Activated T-cell treated with anti-CD3 and anti-CD28 coated beads, Interleukin-2, amount 50 U/mL, for 24 hours (primary cell): ENCODE measurements at regions not wholly inside any gene's neighbourhood (a gene's known extent, or its start where the extent isn't known, plus 50 kb on each side); places are given as distances from the start of the nearest gene placed in this dataset.

Experiments
- DNase-seq: peaks from one replicate; pipeline ENCODE4 v3.0.0-alpha.2; 2020
- H3K27ac Mint-ChIP-seq: 2 replicates; pipeline ENCODE4 v1.8.0; 2020; ENCODE audit warnings: mild to moderate bottlenecking, mixed read lengths
- H3K27me3 Mint-ChIP-seq: 2 replicates; pipeline ENCODE4 v1.8.0; 2020; ENCODE audit warnings: mixed read lengths
- H3K36me3 Mint-ChIP-seq: 2 replicates; pipeline ENCODE4 v1.8.0; 2020; ENCODE audit warnings: low read depth, mixed read lengths
- H3K4me1 Mint-ChIP-seq: 2 replicates; pipeline ENCODE4 v1.8.0; 2020; ENCODE audit warnings: low read depth, mixed read lengths
- H3K4me3 Mint-ChIP-seq: 2 replicates; pipeline ENCODE4 v1.8.0; 2020; ENCODE audit warnings: mild to moderate bottlenecking, moderate library complexity, mixed read lengths
- H3K9me3 Mint-ChIP-seq: 2 replicates; pipeline ENCODE4 v1.8.0; 2020; ENCODE audit warnings: mixed read lengths

DNA sequence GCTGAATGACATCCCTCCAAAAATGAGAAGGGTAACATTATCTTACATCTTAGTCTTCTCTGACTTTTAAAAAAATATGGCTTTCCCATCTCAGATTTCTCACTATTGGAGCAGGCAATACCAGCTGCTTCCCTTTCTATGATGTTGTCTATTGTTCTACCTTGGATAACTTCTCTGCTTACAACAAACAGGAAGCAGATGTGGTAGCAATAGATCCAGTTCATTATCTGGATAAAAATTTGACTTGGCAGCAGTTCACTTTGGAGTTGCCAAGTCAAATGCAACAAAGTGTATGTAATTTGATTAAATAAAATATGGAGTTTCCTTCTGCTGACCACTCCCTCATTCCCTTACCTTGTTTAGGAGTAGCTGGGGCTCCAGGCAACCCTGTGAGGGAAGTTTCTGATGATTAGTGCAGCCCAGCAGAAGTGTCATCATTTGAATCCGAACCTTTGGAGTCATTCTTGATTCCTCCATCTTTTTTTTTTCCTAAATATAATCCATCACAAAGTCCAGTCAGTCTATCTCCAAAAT is 72.0 kb upstream of the GPRIN3 start:
- Mint-ChIP-seq H3K27me3 (no peaks in the 10 kb centered on the region), H3K4me3 (no peak overlapping the region), H3K9me3 (peaks cover 2% of the 10 kb centered on the region), H3K27ac (no peak overlapping the region), H3K4me1 (no peaks in the 10 kb centered on the region), H3K36me3 (no peaks in the 10 kb centered on the region)
- no peak for DNase-seq

DNA sequence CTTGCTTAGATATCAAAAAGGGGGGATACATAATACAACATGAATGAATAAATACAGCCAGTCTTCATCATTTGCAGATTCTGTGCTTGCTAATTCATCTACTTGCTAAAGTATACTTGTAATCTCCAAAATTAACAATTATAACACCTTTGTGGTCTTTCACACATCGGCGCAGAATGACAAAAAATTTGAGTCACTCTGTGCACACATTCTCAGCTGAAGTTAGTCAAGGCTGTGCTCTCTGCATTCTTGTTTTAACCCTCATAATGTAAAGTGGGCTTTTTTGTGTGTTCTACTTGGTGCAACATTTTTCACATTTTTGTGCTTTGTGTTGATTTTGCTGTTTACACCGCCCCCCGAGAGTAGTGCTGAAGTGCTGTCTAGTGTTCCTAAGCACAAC is 65.8 kb upstream of the GPRIN3 start:
- peaks cover 2% of the 10 kb centered on the region for H3K9me3 Mint-ChIP-seq
- no peaks in the 10 kb centered on the region for H3K36me3 Mint-ChIP-seq
- no peaks in the 10 kb centered on the region for H3K27me3 Mint-ChIP-seq
- peaks cover 2% of the 10 kb centered on the region for H3K4me1 Mint-ChIP-seq
- no peak overlapping the region for H3K27ac Mint-ChIP-seq
- DNase-seq: no peak
- no peak overlapping the region for H3K4me3 Mint-ChIP-seq

DNA sequence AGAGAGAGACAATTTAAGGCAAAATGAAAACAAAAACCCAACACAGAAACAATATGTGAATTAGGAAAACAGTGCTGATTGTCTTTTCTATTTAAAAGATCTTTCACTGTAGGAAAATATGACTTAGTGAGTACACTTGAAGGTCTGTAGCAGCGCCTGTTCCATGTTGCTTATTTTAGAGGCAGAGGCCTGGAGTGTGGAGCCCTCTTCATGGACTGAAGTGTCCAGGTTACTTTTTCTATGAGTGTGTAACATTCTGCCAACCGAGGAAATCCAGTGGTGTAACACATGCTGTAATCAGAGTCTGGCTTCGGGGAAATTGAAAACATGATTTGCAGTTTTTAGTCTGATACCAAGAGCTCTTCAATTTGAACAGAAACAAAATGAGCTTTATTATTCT is 64.0 kb upstream of the GPRIN3 start:
- no peaks in the 10 kb centered on the region for H3K27me3 Mint-ChIP-seq
- no peak overlapping the region for H3K27ac Mint-ChIP-seq
- no peak for DNase-seq
- H3K36me3 Mint-ChIP-seq: no peaks in the 10 kb centered on the region
- H3K4me3 Mint-ChIP-seq: no peak overlapping the region
- peaks cover 7% of the 10 kb centered on the region for H3K4me1 Mint-ChIP-seq
- H3K9me3 Mint-ChIP-seq: peaks cover 3% of the 10 kb centered on the region

DNA sequence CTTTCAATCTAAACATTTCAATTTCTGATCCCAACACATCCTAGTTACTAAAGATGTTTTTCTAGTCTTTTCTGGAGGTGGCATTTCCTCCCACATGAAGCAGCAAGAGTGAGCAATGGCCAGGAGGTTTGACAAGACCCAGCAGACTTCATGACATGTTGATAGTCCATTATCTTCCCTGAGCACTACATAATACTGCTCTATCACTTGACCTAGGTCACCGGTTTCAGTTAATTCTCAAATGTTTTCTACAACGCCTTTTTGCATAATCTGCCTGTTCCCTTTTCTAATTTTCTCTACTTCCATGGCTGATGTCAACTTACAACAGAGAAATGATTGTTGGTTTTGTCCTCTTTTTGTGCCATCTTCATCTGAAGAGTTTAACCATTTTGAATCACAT is 62.0 kb upstream of the GPRIN3 start:
- no peaks in the 10 kb centered on the region for H3K27me3 Mint-ChIP-seq
- no peaks in the 10 kb centered on the region for H3K36me3 Mint-ChIP-seq
- no peak for DNase-seq
- no peak overlapping the region for H3K27ac Mint-ChIP-seq
- peaks cover 16% of the 10 kb centered on the region for H3K4me1 Mint-ChIP-seq
- H3K9me3 Mint-ChIP-seq: peaks cover 3% of the 10 kb centered on the region
- H3K4me3 Mint-ChIP-seq: no peak overlapping the region

DNA sequence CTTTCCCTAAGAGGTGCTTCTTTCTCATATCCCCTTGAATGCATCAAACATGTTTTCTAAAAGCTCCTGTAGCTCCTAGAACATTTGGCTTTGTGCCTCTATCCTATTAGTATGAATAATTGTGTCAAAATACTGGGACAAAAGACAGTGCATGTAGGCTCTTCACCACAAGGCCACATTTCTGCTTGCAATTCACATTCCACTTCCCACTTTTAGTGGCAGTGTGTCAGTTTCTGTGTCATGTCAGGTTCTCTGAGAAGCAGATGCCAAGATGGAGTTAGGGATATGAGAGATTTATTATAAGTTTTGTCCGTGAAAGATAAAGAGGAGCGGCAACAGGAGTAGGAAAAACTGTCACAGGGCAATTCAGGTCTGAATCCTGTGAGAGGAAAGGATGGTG is 61.3 kb upstream of the GPRIN3 start:
- Mint-ChIP-seq H3K36me3 (no peaks in the 10 kb centered on the region), H3K27ac (no peak overlapping the region), H3K27me3 (no peaks in the 10 kb centered on the region), H3K4me3 (no peak overlapping the region), H3K9me3 (peaks cover 3% of the 10 kb centered on the region), H3K4me1 (peaks cover 16% of the 10 kb centered on the region)
- DNase-seq: no peak

DNA sequence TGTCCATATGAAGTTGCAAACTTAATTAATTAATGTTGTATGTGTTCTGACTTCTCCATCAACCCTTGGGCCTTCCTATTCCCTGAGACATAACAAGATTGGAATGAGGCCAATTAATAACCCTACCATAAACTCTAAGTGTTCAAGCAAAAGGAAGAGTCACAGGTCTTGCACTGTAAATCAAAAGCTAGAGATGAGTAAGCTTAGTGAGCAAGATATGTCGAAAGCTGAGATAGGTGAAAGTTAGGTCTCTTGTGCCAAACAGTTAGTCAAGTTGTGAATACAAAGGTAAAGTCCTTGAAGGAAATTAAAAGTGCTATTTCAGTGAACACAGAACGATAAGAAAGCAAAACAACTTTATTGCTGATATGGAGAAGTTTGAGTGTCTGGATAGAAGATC is 58.2 kb upstream of the GPRIN3 start:
- no peak overlapping the region for H3K4me3 Mint-ChIP-seq
- DNase-seq: no peak
- H3K27ac Mint-ChIP-seq: no peak overlapping the region
- H3K4me1 Mint-ChIP-seq: peaks cover 14% of the 10 kb centered on the region
- no peaks in the 10 kb centered on the region for H3K36me3 Mint-ChIP-seq
- no peaks in the 10 kb centered on the region for H3K27me3 Mint-ChIP-seq
- H3K9me3 Mint-ChIP-seq: peaks cover 3% of the 10 kb centered on the region

DNA sequence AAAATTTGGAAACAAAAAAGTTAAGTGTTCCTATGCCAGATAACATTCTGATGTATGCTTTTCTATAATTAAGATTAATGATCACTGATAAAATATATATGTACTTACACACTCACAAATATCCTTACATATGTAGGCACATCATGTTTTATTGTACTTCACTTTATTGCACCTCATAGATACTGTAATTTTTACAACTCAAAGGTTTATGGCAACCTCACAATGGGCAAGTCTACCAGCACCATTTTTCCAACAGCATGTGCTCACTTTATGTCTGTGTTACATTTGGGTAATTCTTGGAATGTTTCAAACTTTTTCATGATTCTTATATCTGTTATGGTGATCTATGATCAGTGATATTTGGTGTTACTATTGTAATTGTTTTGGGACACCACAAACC is 57.8 kb upstream of the GPRIN3 start:
- H3K27ac Mint-ChIP-seq: no peak overlapping the region
- H3K27me3 Mint-ChIP-seq: no peaks in the 10 kb centered on the region
- H3K36me3 Mint-ChIP-seq: no peaks in the 10 kb centered on the region
- DNase-seq: no peak
- H3K4me3 Mint-ChIP-seq: no peak overlapping the region
- H3K9me3 Mint-ChIP-seq: peaks cover 3% of the 10 kb centered on the region
- H3K4me1 Mint-ChIP-seq: peaks cover 14% of the 10 kb centered on the region

DNA sequence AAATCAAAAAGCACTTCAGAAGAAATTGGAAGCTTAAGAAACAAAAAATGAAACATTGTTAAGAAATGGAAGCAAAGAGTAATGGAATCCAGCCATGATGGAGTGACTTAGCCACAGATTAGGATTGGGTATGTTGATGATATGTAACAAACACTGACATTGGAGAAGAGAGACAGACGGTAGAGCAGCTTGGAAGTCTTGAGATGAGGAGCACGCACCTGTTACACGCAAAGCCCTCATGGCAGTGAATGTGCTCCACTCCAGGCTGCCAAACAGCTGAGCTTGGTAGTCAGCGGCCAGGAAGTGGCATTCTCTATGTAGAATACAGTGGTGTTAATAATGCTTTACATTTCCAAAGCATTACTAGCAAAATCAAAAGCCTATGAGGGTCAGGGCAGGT is 56.9 kb upstream of the GPRIN3 start:
- Mint-ChIP-seq H3K4me3 (no peak overlapping the region), H3K27ac (no peak overlapping the region), H3K36me3 (no peaks in the 10 kb centered on the region), H3K27me3 (no peaks in the 10 kb centered on the region), H3K4me1 (peaks cover 14% of the 10 kb centered on the region), H3K9me3 (peaks cover 3% of the 10 kb centered on the region)
- DNase-seq: no peak

DNA sequence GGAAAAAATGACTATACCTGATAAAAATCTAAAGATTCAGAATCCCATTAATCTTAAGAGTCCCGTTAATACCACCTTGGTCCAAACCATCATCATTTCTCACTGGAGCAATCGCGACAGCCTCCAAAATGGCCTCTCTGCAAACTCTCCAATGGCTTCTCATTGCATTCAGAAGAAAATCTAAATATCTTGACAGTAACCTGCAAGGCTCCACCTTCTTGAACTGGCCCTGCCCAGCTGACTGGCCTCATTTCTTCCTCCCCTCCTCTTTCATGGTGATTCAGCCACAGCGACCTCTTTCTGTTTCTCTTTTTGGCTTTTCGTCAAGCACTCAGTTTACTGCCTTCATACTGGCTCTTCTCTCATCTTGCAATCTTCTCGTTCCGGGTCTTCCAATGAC is 56.2 kb upstream of the GPRIN3 start:
- no peak for DNase-seq
- H3K27me3 Mint-ChIP-seq: no peaks in the 10 kb centered on the region
- no peak overlapping the region for H3K4me3 Mint-ChIP-seq
- H3K9me3 Mint-ChIP-seq: peaks cover 3% of the 10 kb centered on the region
- no peak overlapping the region for H3K27ac Mint-ChIP-seq
- peaks cover 14% of the 10 kb centered on the region for H3K4me1 Mint-ChIP-seq
- H3K36me3 Mint-ChIP-seq: no peaks in the 10 kb centered on the region

DNA sequence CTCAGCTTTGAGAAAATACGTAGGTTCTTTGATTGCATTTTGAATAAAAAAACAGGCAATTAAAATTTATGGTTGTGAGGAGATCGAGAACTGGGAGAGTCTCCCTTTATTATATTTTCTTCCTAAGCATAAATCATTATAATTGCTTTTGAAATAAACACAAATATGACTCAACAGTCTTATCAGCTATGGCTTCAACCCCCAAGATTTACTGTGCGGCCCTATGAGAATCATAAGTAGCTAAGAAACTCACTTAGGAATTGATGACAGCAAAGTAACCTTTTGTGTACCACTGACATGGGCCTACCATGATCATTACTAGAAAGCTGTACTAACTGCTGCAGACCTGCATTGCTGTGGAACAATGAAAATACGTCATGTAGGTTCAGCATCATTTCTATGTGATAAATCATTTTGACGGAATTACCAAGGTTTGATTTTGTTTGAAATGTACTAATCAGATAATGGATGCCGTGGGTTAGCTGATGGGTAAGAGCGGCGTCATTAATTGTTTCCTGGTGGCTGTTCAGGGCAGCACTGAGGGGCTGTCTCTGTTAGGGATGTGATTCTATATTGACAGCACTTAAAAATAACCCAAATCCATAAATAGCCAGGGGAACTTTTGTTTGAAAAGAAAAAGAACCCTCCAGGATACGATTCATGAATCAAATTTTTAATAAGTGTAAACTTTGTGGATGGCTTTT is 51.5 kb upstream of the GPRIN3 start:
- no peak overlapping the region for H3K27ac Mint-ChIP-seq
- H3K9me3 Mint-ChIP-seq: no peaks in the 10 kb centered on the region
- no peaks in the 10 kb centered on the region for H3K4me1 Mint-ChIP-seq
- DNase-seq: no peak
- H3K36me3 Mint-ChIP-seq: no peaks in the 10 kb centered on the region
- H3K4me3 Mint-ChIP-seq: no peak overlapping the region
- H3K27me3 Mint-ChIP-seq: no peaks in the 10 kb centered on the region

DNA sequence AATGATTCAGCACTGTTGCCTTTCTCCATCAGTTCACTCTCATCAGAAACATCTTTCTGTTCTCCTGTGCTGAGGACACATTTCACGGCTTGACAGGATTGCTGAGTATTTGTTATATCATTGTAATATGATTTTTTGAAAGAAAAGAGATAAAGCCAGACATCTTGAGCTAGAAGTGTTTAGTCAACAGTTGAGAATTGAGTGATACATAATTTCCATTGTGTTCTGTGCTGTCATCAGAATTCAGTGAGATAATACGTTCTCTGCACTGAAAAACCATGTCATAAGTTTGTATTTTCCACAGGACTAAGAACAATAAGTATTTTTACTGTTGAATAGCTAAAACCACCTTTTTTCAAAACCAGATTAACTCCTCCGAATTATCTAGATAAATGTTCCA is 50.2 kb upstream of the GPRIN3 start:
- Mint-ChIP-seq H3K9me3 (no peaks in the 10 kb centered on the region), H3K27ac (no peak overlapping the region), H3K4me3 (no peak overlapping the region), H3K4me1 (no peaks in the 10 kb centered on the region), H3K36me3 (no peaks in the 10 kb centered on the region), H3K27me3 (no peaks in the 10 kb centered on the region)
- no peak for DNase-seq
